NCI-H446 (cell line): ENCODE measurements at regions not wholly inside any gene's neighbourhood (a gene's known extent, or its start where the extent isn't known, plus 50 kb on each side); places are given as distances from the start of the nearest gene placed in this dataset.
A peak's percentile ranks its signal among the peaks of the same experiment; 100 is the strongest.

Experiments
- DNase-seq, 2 experiments: peaks; one replicate each; lab custom pipeline; 2025; lab: John Stamatoyannopoulos, UW

- no peak for DNase-seq
Measured at GRCh38 chr2:188720811-188721605, 253.2 kb upstream of the COL3A1 start.

- DNase-seq: no peak
Measured at GRCh38 chr2:188721784-188722183, 252.4 kb upstream of the COL3A1 start.

GRCh38 chr2:188725746-188726360 is 248.3 kb upstream of the COL3A1 start:
- DNase-seq: no peak

- DNase-seq: no peak
Measured at GRCh38 chr2:188726626-188727247, 247.4 kb upstream of the COL3A1 start.

- DNase-seq: no peak
Measured at GRCh38 chr2:188727846-188728245, 246.3 kb upstream of the COL3A1 start.

- no peak for DNase-seq
Measured at GRCh38 chr2:188734691-188735090, 239.5 kb upstream of the COL3A1 start.

GRCh38 chr2:188746727-188747126 is 227.4 kb upstream of the COL3A1 start:
- no peak for DNase-seq

GRCh38 chr2:188751816-188752215 is 222.4 kb upstream of the COL3A1 start:
- no peak for DNase-seq

GRCh38 chr2:188752311-188752710 is 221.9 kb upstream of the COL3A1 start:
- DNase-seq: no peak

- DNase-seq: no peak
Measured at GRCh38 chr2:188762151-188762550, 212.0 kb upstream of the COL3A1 start.

- DNase-seq: peak; percentile 6 to 57
Measured at GRCh38 chr2:188765522-188766470, 208.4 kb upstream of the COL3A1 start.

GRCh38 chr2:188766471-188766856 is 207.7 kb upstream of the COL3A1 start:
- DNase-seq: no peak

- no peak for DNase-seq
Measured at GRCh38 chr2:188767176-188767575, 207.0 kb upstream of the COL3A1 start.

- no peak for DNase-seq
Measured at GRCh38 chr2:188770296-188770695, 203.9 kb upstream of the COL3A1 start.

GRCh38 chr2:188773075-188773474 is 201.1 kb upstream of the COL3A1 start:
- DNase-seq: no peak

- DNase-seq: no peak
Measured at GRCh38 chr2:188776634-188777033, 197.5 kb upstream of the COL3A1 start.

- no peak for DNase-seq
Measured at GRCh38 chr2:188784269-188784762, 189.9 kb upstream of the COL3A1 start.

GRCh38 chr2:188785061-188785460 is 189.1 kb upstream of the COL3A1 start:
- no peak for DNase-seq

- no peak for DNase-seq
Measured at GRCh38 chr2:188785490-188785889, 188.7 kb upstream of the COL3A1 start.

GRCh38 chr2:188786368-188786841 is 187.8 kb upstream of the COL3A1 start:
- peak; percentile 47 to 58 for DNase-seq

GRCh38 chr2:188787021-188787657 is 187.0 kb upstream of the COL3A1 start:
- DNase-seq: no peak
